HG03575 (cell line): ENCODE measurements at regions not wholly inside any gene's neighbourhood (a gene's known extent, or its start where the extent isn't known, plus 50 kb on each side); places are given as distances from the start of the nearest gene placed in this dataset.

Experiments
- ATAC-seq: cut with Tn5 transposase; IDR thresholded peaks from one replicate; pipeline ENCODE4 v1.9.1; 2021; ENCODE audit not compliant: unreplicated experiment, insufficient number of reproducible peaks, low FRiP score; ENCODE audit errors: extremely low read depth

- no peak for ATAC-seq
Measured at GRCh38 chr13:29987340-29987739, 136.9 kb upstream of the UBL3 start.

DNA sequence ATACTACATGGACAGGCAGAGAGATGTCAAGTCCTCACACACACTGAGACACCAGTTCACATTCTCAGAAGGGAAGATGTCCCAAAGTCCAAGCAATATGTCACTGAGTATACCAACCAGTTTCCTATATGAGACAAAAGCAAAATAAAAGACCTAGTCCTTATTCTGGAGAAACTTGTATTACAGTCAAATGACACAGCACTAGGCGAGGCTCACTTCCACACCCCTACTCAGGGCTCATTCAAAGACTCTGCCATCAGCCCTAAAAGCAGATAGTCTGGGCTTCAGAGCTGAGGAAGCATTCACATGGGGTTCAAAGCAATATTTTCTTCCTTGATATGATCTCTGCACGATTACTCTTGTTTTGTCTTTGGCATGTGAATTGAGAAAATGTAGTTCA lies 129.9 kb upstream of the UBL3 start:
- no peak for ATAC-seq

GRCh38 chr13:29978211-29978610 lies 127.8 kb upstream of the UBL3 start:
- ATAC-seq: no peak

GRCh38 chr13:29977476-29978120 lies 127.2 kb upstream of the UBL3 start:
- no peak for ATAC-seq

DNA sequence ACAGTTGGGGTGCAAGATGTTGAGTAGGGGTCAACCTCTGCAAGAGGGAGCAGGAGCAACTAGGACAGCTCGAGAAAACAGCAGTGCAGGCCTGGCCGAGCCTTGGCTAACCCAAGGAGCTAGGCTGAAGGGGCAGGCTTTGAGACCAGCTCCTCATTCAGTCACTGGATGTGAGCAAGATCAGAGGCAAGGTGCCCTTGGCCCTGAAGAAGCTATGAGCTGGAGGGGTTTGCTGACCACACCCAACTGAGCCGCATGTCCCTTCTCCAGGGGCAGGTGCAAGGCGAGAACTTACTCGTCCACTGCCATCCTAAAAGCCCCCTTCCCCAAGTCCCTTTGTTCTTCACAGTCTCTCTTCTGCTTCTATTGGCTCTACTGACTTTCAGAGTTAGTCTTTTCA lies 126.1 kb upstream of the UBL3 start:
- no peak for ATAC-seq

DNA sequence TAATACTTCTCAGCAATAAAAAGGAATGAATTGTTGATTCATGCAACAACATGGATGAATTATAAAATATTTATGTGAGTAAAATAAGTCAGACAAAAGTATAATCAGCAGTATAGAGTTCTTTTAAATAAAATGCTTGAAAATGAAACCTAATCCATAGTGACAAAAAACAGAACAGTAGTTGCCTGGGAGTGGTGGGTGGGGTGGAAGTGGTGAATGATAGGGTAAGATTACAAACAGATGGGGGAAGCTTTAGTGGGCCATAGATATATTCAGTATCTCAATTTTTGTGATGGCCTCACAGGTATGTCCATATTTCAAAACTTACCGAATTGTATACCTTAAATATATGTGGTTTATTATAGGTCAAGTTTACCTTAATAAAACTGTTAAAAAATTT lies 124.9 kb upstream of the UBL3 start:
- ATAC-seq: no peak

DNA sequence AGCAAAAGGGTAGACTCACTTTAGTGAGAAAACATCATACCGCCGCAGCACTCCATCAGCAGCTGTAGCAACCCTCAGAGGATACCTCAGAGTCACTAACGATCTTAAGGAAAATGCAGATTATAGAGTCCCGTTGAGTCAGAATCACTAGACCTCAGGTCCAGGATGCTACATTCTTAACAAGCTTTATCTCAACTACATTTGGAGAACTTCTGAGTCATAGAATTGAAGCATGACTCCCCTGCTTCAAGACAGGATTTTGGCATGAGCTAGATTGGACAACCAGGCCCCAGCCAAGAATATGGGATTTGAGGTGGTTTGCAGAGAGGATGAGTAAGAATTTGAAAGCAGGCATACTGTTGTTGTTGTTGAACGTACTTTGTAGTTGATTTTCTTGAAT lies 118.9 kb upstream of the UBL3 start:
- no peak for ATAC-seq

DNA sequence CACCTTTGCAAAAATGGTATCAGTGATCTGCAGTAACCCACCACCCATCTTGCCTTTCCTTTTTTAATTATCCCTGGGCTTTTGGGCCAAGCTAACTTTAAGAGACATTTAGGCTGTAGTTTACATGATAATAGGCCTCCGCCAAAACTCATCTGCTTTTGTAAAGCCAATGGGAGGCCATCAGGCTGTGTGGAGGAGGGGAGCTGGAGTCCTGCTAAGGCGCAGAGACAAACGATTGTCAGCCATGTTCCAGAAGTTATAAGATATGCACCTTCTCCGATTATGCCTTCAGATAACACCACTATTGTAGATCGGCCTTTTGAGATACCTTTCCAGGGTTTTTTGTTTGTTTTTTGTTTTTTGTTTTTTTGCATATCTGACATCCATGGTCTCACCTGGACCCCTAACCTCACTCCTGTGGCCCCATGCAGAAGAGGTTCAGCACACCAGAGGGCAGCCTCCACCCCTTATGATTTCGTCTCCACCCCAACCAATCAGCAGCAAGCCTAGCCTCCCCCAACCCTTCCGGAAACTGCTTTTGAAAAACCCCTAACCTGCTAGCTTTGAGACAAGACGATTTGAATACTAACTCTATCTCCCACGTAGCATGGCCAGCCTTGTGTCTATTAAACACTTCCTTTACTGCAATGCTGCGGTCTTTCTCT lies 113.9 kb upstream of the UBL3 start:
- ATAC-seq: no peak

- no peak for ATAC-seq
Measured at GRCh38 chr13:29963089-29963488, 112.7 kb upstream of the UBL3 start.

DNA sequence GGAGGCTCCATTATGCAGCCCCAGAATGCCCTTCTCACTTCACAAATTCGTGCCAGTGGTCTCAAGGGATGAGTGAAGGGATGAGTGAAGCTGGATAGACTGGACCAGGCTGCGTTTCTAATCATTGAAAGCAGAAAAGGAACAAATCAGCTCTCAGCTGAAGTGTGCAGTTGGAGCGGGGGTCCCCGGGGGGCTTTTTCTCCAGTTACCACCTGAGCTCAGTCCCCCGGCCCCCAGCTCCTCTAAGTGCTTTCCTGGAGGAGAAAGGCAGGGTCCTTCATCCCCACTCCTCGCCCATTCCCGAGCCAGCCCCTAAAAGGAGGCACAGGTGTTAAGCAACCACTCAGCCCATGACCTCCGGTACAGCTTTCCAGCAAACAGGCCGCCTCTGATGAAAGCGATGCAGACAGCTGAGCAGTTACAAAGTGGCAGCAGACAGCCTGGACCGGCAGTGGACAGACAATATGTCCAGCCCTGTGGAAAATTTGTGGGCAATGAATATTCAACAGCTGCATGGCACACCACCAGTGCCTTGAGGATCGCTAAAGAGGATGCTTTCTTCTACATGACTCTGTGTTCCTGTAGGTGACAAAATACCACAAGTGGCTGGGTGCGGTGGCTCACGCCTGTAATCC lies 110.7 kb upstream of the UBL3 start:
- ATAC-seq: no peak

GRCh38 chr13:29959603-29960002 lies 109.2 kb upstream of the UBL3 start:
- ATAC-seq: no peak

DNA sequence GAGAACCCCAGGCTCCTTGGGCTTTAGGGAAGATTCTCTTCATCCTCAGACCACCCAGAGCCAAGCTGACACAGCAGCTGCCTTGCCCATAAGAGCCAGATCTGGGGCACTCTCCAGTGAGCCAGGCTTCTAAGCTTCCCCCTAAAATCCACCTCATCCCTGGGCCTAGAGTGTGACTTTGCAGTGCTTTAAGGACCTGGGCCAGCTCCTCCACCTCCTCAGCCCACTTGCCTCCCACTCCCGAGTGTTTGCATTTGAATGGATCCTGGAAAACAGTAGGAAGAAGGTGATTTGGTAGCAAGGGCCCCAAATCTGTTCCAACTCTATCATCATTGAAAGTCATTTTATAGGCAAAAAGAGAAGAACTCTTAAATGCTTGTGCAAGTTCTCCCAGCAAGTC lies 108.7 kb upstream of the UBL3 start:
- no peak for ATAC-seq

DNA sequence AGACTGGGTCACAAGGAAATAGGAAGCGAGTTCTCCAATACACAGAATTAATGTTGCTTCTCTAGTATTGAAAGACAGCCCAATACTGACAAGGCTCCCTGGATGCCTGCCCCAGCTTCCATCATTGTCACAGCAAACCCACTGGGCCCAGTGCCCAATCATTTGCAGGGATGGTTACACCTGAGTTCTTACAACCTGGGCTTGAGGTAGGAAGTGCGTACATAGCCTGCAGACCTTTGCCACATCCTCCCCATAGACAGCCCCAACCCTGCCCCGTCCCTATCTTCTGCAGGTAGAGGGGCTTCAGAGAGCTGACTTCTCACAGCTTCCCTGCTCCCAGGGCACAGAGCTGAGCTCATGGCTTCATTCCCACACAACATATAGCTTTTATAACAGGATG lies 108.1 kb upstream of the UBL3 start:
- no peak for ATAC-seq

DNA sequence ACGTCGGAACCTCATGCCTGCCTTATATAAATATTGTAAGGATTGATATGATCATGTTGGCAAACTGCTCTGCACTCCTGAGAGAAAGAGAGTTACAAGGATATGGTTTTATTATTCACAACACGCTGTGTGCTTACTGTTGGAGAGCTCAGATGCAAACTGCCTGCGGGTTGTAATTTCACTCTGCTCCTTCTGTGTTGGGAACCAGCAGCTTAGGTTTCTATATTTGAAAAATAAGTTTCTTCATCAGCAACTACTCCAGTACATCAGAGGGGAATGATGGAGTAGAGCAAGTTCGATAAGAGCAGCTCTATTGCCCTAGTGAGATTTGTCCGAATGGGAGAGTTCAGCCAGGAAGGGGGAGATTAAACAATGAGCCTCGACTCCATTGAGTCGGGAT lies 106.9 kb upstream of the UBL3 start:
- ATAC-seq: no peak

- ATAC-seq: no peak
Measured at GRCh38 chr13:29956853-29957252, 106.4 kb upstream of the UBL3 start.

DNA sequence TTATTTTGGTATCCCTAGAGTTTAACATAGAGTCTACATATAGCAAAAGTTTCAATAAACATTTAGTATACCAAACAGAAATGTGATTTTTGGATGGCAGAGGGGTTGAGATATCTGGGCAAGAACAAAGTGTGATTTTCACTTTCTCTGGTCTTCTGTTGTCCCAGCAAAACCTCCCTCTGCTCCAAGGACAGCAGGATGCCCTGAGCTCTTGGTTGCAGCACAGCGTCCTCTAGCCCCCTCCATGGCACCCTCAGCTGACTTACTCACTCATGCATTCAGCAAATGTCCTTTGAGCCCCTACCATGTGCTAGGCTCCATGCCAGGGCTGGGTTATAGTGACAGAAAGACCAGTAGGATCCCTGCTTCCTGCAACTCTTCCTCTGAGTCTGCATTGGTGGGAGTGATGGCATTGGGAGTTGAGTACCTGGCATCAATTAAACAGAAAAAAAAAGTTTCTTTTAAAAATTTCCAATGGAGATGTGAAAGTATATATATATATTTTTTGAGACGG lies 104.8 kb upstream of the UBL3 start:
- no peak for ATAC-seq

DNA sequence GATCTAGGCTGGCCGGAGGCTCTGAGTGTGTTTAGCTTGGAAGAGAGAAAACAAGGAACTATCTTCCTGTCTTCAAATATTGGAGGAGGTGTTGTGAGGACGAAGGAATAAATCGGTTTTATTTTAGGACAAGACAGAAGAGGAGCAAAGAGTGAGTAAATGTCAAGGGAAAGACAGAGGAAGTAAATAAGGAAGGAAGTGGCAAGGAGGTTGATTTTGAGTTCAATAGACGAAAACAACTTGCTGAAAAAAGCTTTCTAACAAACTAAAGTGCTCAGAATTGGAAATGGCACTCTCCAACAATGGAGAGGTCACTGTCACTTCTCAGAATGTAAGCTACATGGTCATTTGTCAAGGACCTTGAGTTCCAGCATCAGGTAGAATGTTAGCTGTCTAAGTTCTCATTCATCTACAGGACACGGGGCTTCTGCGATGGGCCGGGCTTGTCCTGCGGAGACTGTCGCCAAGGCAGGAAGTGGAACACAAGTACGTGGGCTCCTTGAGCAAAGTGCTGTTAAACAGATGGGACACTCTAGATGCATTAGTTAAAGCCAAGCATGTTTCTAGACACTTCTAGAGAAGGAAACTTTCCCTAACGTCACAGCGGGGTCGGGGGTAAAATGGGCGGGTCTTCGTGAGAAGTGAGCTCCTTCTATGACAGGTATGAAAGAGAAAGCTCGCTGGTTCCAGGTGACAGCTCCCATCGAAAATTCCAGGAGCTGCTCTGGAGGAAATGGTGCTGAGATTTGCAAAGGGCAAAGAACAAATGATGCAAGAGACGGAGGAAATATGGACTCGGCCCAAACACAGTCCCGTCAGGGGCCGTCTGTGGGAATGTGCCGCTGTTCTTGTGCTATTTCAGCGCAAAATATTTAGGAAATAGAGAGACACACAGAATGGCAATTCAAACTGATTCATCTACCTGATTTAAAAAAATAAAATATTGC lies 103.9 kb upstream of the UBL3 start:
- no peak for ATAC-seq

- ATAC-seq: no peak
Measured at GRCh38 chr13:29953542-29953941, 103.1 kb upstream of the UBL3 start.

GRCh38 chr13:29952245-29952644 lies 101.8 kb upstream of the UBL3 start:
- ATAC-seq: no peak
